HCT116 (cell line): ENCODE measurements at regions not wholly inside any gene's neighbourhood (a gene's known extent, or its start where the extent isn't known, plus 50 kb on each side); places are given as distances from the start of the nearest gene placed in this dataset.
"Not testable (repeated sequence)": the region's sequence is repeated elsewhere in the genome, so short reads cannot be mapped to it uniquely, and the experiment has no call there.

Source experiments
- ATAC-seq: fragments of 200-7000 bp; cut with Tn5 transposase; 2 replicates; pipeline ENCODE4 v1.9.1; 2020; ENCODE audit warnings: mild to moderate bottlenecking, moderate library complexity
- BruUV-seq: library from RNA; stranded (reverse); fragments of 400-500 nt; replicated peaks from 2 replicates; lab custom pipeline; 2021; lab: Mats Ljungman, UMichigan
- CTCF ChIA-PET: fragments of 300-600 bp; sonication (Branson Sonifier 250); formaldehyde crosslinking; loops from one replicate; lab custom pipeline; 2021; ENCODE audit warnings: antibody characterized with exemption; lab: Charles Lee
- POLR2A ChIA-PET: fragments of 300-600, 350-600 bp; sonication (Branson Sonifier 250); formaldehyde crosslinking; loops from one replicate; lab custom pipeline; 2021; ENCODE audit warnings: antibody characterized with exemption; lab: Charles Lee
- RAD21 ChIA-PET, 2 experiments: fragments of 300-600 bp; sonication (Branson Sonifier 250); formaldehyde crosslinking; loops; one replicate each; lab custom pipeline; 2023; ENCODE audit warnings: low total read pairs in 2 of 2; ENCODE audit not compliant: uncharacterized antibody in 2 of 2, unreplicated experiment in 2 of 2, low non-redundant PET in 1 of 2; lab: Charles Lee
- DNase-seq: peaks from one replicate; pipeline ENCODE4 v3.0.0-alpha.2; 2010; ENCODE audit warnings: low read depth, low spot score
- H2AFZ ChIP-seq: fragments of 200-600 bp; shearing (Covaris generic), sonication (generic); 2 replicates; pipeline ENCODE4 v1.6.1; 2017; ENCODE audit warnings: low read depth, mixed run types, mixed read lengths, antibody characterized with exemption, low read length; ENCODE audit not compliant: poor library complexity, severe bottlenecking
- H3K27ac ChIP-seq: 2 replicates; pipeline ENCODE4 v1.5.1; 2012; ENCODE audit warnings: low read depth, low read length
- H3K27me3 ChIP-seq: fragments of 200-600 bp; sonication (generic); 2 replicates; pipeline ENCODE4 v1.6.1; 2016; ENCODE audit warnings: mixed run types, low read length, mixed read lengths; ENCODE audit not compliant: insufficient read depth
- H3K36me3 ChIP-seq, 2 experiments: fragments of 200-500 bp in 1 of 2; fragments of 200-600 bp in 1 of 2; sonication (Bioruptor generic) in 1 of 2; sonication (generic) in 1 of 2; 2 replicates each; pipeline versions ENCODE4 v1.5.1 to v1.6.1; 2014 to 2016; ENCODE audit warnings: low read length in 2 of 2, inconsistent platforms in 1 of 2, mixed read lengths in 1 of 2, mixed run types in 1 of 2; ENCODE audit not compliant: insufficient read depth in 2 of 2, control insufficient read depth in 1 of 2
- H3K4me1 ChIP-seq, 2 experiments: fragments of 200-600 bp in 1 of 2; sonication (generic) in 1 of 2; 2 replicates each; pipeline versions ENCODE4 v1.5.1 to v1.6.1; 2012 to 2017; ENCODE audit warnings: low read length in 2 of 2, inconsistent platforms in 1 of 2, mild to moderate bottlenecking in 1 of 2, mixed read lengths in 1 of 2, mixed run types in 1 of 2, moderate library complexity in 1 of 2; ENCODE audit not compliant: insufficient read depth in 2 of 2, control insufficient read depth in 1 of 2
- H3K4me2 ChIP-seq: fragments of 200-600 bp; sonication (generic); 2 replicates; pipeline ENCODE4 v1.6.1; 2017; ENCODE audit warnings: mixed run types, low read length, mixed read lengths
- H3K4me3 ChIP-seq, 2 experiments: fragments of 200-600 bp in 1 of 2; sonication (generic) in 1 of 2; replicated peaks in 1 of 2; 2 replicates each; pipeline ENCODE4 v1.5.1; 2011 to 2016; ENCODE audit warnings: low read length in 2 of 2, control low read depth in 1 of 2, low read depth in 1 of 2, mild to moderate bottlenecking in 1 of 2, mixed read lengths in 1 of 2, mixed run types in 1 of 2
- H3K79me2 ChIP-seq: fragments of 200-600 bp; sonication (generic); 2 replicates; pipeline ENCODE4 v1.6.1; 2017; ENCODE audit warnings: mild to moderate bottlenecking, mixed run types, low read length, moderate library complexity, mixed read lengths; ENCODE audit not compliant: insufficient read depth
- H3K9ac ChIP-seq: fragments of 200-600 bp; sonication (generic); 2 replicates; pipeline ENCODE4 v1.6.1; 2016; ENCODE audit warnings: low read length, mixed read lengths
- H3K9me2 ChIP-seq: fragments of 200-600 bp; sonication (generic), shearing (Covaris generic); 2 replicates; pipeline ENCODE4 v1.6.1; 2017; ENCODE audit warnings: mixed run types, mild to moderate bottlenecking, moderate library complexity; ENCODE audit not compliant: insufficient read depth
- H3K9me3 ChIP-seq, 2 experiments: fragments of 200-500 bp in 1 of 2; fragments of 200-600 bp in 1 of 2; sonication (Bioruptor generic) in 1 of 2; sonication (generic) in 1 of 2; 2 replicates each; pipeline ENCODE4 v1.6.1; 2014 to 2017; ENCODE audit warnings: low read length in 2 of 2, mixed read lengths in 2 of 2, inconsistent platforms in 1 of 2, low read depth in 1 of 2, mild to moderate bottlenecking in 1 of 2, mixed run types in 1 of 2, moderate library complexity in 1 of 2; ENCODE audit not compliant: control insufficient read depth in 1 of 2, insufficient read depth in 1 of 2
- H4K20me1 ChIP-seq: fragments of 200-600 bp; sonication (generic), shearing (Covaris generic); 2 replicates; pipeline ENCODE4 v1.6.1; 2017; ENCODE audit warnings: mixed run types, mild to moderate bottlenecking, moderate library complexity; ENCODE audit not compliant: insufficient read depth
- CEBPB ChIP-seq: IDR thresholded peaks from 2 replicates; pipeline ENCODE4 v1.6.1; 2012; ENCODE audit warnings: low read depth
- ELF1 ChIP-seq: IDR thresholded peaks from 2 replicates; pipeline ENCODE4 v1.6.1; 2012; ENCODE audit warnings: low read depth, borderline replicate concordance
- SRF ChIP-seq: IDR thresholded peaks from 2 replicates; pipeline ENCODE4 v1.6.1; 2012; ENCODE audit warnings: low read depth
- ZBTB33 ChIP-seq: IDR thresholded peaks from 2 replicates; pipeline ENCODE4 v1.6.1; 2011; ENCODE audit warnings: mild to moderate bottlenecking, low read length, moderate library complexity; ENCODE audit not compliant: insufficient replicate concordance; ENCODE audit errors: extremely low read depth
- ZFX ChIP-seq: fragments of 450-650 bp; IDR thresholded peaks from 2 replicates; pipeline ENCODE4 v1.6.1; 2017
- intact Hi-C: fragments of 100-400 bp; cut with micrococcal nuclease; formaldehyde crosslinking; loops from 2 replicates; pipeline ENCODE4 v1.10.0; 2022

GRCh38 chr15:39009740-39010139, 445.1 kb upstream of the RASGRP1 start:
- RAD21 ChIA-PET: no interaction called here
- H2AFZ ChIP-seq: no peak overlapping the region
- H4K20me1 ChIP-seq: no peaks in the 10 kb centered on the region
- no peak for DNase-seq
- no peak overlapping the region for H3K9ac ChIP-seq
- H3K27ac ChIP-seq: no peak overlapping the region
- H3K79me2 ChIP-seq: no peaks in the 10 kb centered on the region
- H3K9me2 ChIP-seq: no peaks in the 10 kb centered on the region
- no peak for ATAC-seq
- intact Hi-C loops: no loop called here
- H3K4me1 ChIP-seq: no peaks in the 10 kb centered on the region
- no TSS peak for BruUV-seq
- POLR2A ChIA-PET: no interaction called here
- H3K4me2 ChIP-seq: no peak overlapping the region
- no peak overlapping the region for H3K4me3 ChIP-seq
- TF ChIP-seq ZBTB33 (no peak), ELF1 (no peak), SRF (no peak), CEBPB (no peak), ZFX (no peak)
- H3K27me3 ChIP-seq: no peaks in the 10 kb centered on the region
- CTCF ChIA-PET: no interaction called here
- no peaks in the 10 kb centered on the region for H3K36me3 ChIP-seq
- peaks cover 7 to 11% of the 10 kb centered on the region in 2 experiments; a peak in 2 of 4 replicates for H3K9me3 ChIP-seq

GRCh38 chr15:39011066-39011465, 446.5 kb upstream of the RASGRP1 start:
- H3K79me2 ChIP-seq, H3K9me2 ChIP-seq, RAD21 ChIA-PET, ATAC-seq, H3K36me3 ChIP-seq, H3K4me3 ChIP-seq, H2AFZ ChIP-seq, H3K9ac ChIP-seq, H3K4me1 ChIP-seq, BruUV-seq, intact Hi-C loops, POLR2A ChIA-PET, H3K4me2 ChIP-seq, H4K20me1 ChIP-seq, DNase-seq, H3K27me3 ChIP-seq, H3K27ac ChIP-seq, CTCF ChIA-PET: not testable (repeated sequence)
- H3K9me3 ChIP-seq: peaks cover 7 to 11% of the 10 kb centered on the region in 2 experiments; a peak in 2 of 4 replicates
